PC-3 (cell line): ENCODE measurements at regions not wholly inside any gene's neighbourhood (a gene's known extent, or its start where the extent isn't known, plus 50 kb on each side); places are given as distances from the start of the nearest gene placed in this dataset.

Experiments
- EZH2 ChIP-seq: fragments of 300-600 bp; sonication (generic); IDR thresholded peaks from one replicate; pipeline ENCODE4 v1.6.1; 2017; ENCODE audit warnings: antibody characterized with exemption, mild to moderate bottlenecking, low read length; ENCODE audit not compliant: unreplicated experiment
- EZH2phosphoT487 ChIP-seq: fragments of 300-600 bp; sonication (generic); IDR thresholded peaks from 2 replicates; pipeline ENCODE4 v1.6.1; 2018; ENCODE audit warnings: mild to moderate bottlenecking, antibody characterized with exemption, low read length, borderline replicate concordance
- TF ChIP-seq, protein P1 (sequence below): fragments of 300-600 bp; sonication (generic); conservative IDR thresholded peaks from 2 replicates; pipeline ENCODE4 v1.5.1; 2017; ENCODE audit warnings: antibody characterized with exemption, low read depth, mild to moderate bottlenecking, low read length

DNA sequence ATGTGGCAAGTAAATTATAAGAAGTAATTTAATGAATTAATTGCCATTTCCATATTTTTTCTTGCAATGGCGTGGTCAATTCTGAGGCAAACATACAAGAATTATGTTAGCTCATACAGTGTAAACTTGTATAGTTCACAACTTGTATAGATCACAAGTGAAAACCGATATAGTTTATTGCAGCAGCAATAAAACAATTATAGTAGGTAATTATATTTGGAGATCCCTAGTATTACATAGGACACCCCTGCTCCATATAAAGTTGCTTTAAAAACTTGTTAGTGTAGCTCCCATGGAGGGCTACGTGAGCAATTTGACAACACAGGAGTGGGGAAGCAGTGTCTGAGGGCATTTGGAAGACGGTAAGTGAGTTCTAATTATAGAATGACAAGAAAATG, 288.2 kb downstream of the SOCS6 start:
- TF ChIP-seq, protein P1, sequence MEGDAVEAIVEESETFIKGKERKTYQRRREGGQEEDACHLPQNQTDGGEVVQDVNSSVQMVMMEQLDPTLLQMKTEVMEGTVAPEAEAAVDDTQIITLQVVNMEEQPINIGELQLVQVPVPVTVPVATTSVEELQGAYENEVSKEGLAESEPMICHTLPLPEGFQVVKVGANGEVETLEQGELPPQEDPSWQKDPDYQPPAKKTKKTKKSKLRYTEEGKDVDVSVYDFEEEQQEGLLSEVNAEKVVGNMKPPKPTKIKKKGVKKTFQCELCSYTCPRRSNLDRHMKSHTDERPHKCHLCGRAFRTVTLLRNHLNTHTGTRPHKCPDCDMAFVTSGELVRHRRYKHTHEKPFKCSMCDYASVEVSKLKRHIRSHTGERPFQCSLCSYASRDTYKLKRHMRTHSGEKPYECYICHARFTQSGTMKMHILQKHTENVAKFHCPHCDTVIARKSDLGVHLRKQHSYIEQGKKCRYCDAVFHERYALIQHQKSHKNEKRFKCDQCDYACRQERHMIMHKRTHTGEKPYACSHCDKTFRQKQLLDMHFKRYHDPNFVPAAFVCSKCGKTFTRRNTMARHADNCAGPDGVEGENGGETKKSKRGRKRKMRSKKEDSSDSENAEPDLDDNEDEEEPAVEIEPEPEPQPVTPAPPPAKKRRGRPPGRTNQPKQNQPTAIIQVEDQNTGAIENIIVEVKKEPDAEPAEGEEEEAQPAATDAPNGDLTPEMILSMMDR: no peak
- TF ChIP-seq EZH2phosphoT487: no peak
- TF ChIP-seq EZH2: no peak
